H9 (cell line): ENCODE measurements at regions not wholly inside any gene's neighbourhood (a gene's known extent, or its start where the extent isn't known, plus 50 kb on each side); places are given as distances from the start of the nearest gene placed in this dataset.

Experiments used
- DNase-seq: peaks from one replicate; pipeline ENCODE4 v3.0.0-alpha.2; 2017
- H2AFZ ChIP-seq: one replicate; pipeline ENCODE4 v1.6.1; 2013; ENCODE audit warnings: mild to moderate bottlenecking, low read length, control low read depth, moderate library complexity
- H2AK5ac ChIP-seq: 2 replicates; pipeline ENCODE4 v1.6.1; 2013; ENCODE audit warnings: low read length, control low read depth, mixed read lengths; ENCODE audit not compliant: insufficient read length
- H2BK120ac ChIP-seq: one replicate; pipeline ENCODE4 v1.6.1; 2013; ENCODE audit warnings: low read depth, mild to moderate bottlenecking, low read length, control low read depth, inconsistent platforms; ENCODE audit not compliant: poor library complexity, severe bottlenecking
- H2BK12ac ChIP-seq: 2 replicates; pipeline ENCODE4 v1.6.1; 2013; ENCODE audit warnings: low read length, control low read depth, mixed read lengths, low read depth; ENCODE audit not compliant: insufficient read length
- H2BK15ac ChIP-seq: 2 replicates; pipeline ENCODE4 v1.6.1; 2013; ENCODE audit warnings: low read depth, low read length, control low read depth
- H2BK20ac ChIP-seq: one replicate; pipeline ENCODE4 v1.6.1; 2013; ENCODE audit warnings: low read depth, mild to moderate bottlenecking, low read length, control low read depth, inconsistent platforms; ENCODE audit not compliant: poor library complexity, severe bottlenecking
- H2BK5ac ChIP-seq: 2 replicates; pipeline ENCODE4 v1.6.1; 2013; ENCODE audit warnings: low read length, control low read depth, mixed read lengths; ENCODE audit not compliant: insufficient read length
- H3K14ac ChIP-seq: 2 replicates; pipeline ENCODE4 v1.6.1; 2013; ENCODE audit warnings: low read length, control low read depth; ENCODE audit not compliant: insufficient read depth
- H3K18ac ChIP-seq: 2 replicates; pipeline ENCODE4 v1.6.1; 2013; ENCODE audit warnings: low read depth, mild to moderate bottlenecking, mixed read lengths, low read length, control low read depth; ENCODE audit not compliant: insufficient read length
- H3K23ac ChIP-seq: 2 replicates; pipeline ENCODE4 v1.6.1; 2013; ENCODE audit warnings: low read length, control low read depth, mixed read lengths, low read depth; ENCODE audit not compliant: insufficient read length
- H3K23me2 ChIP-seq: 2 replicates; pipeline ENCODE4 v1.6.1; 2013; ENCODE audit warnings: low read depth, mild to moderate bottlenecking, mixed read lengths, low read length, control low read depth; ENCODE audit not compliant: insufficient read length, poor library complexity, severe bottlenecking
- H3K27ac ChIP-seq: 2 replicates; pipeline ENCODE4 v1.5.1; 2013; ENCODE audit warnings: low read length, control low read depth, mixed read lengths, low read depth; ENCODE audit not compliant: insufficient read length
- H3K27me3 ChIP-seq: 2 replicates; pipeline ENCODE4 v1.6.1; 2013; ENCODE audit warnings: low read length, control low read depth, inconsistent platforms; ENCODE audit not compliant: insufficient read depth
- H3K4ac ChIP-seq: 2 replicates; pipeline ENCODE4 v1.6.1; 2013; ENCODE audit warnings: low read depth, mild to moderate bottlenecking, control low read depth, inconsistent platforms, low read length, moderate library complexity
- H3K4me1 ChIP-seq: 2 replicates; pipeline ENCODE4 v1.6.1; 2013; ENCODE audit warnings: low read length, control low read depth, inconsistent platforms; ENCODE audit not compliant: insufficient read depth
- H3K4me2 ChIP-seq: 2 replicates; pipeline ENCODE4 v1.6.1; 2013; ENCODE audit warnings: low read length, control low read depth, mixed read lengths; ENCODE audit not compliant: insufficient read length, insufficient read depth
- H3K56ac ChIP-seq: 2 replicates; pipeline ENCODE4 v1.6.1; 2013; ENCODE audit warnings: low read depth, mild to moderate bottlenecking, mixed read lengths, low read length, control low read depth; ENCODE audit not compliant: insufficient read length
- H3K79me1 ChIP-seq: 2 replicates; pipeline ENCODE4 v1.6.1; 2013; ENCODE audit warnings: low read depth, mild to moderate bottlenecking, moderate library complexity, low read length, control low read depth, inconsistent platforms; ENCODE audit not compliant: insufficient read depth, poor library complexity, severe bottlenecking
- H3K79me2 ChIP-seq: 2 replicates; pipeline ENCODE4 v1.6.1; 2013; ENCODE audit warnings: low read length, control low read depth, inconsistent platforms; ENCODE audit not compliant: insufficient read depth
- H3K9ac ChIP-seq: 2 replicates; pipeline ENCODE4 v1.6.1; 2013; ENCODE audit warnings: low read length, control low read depth, mixed read lengths; ENCODE audit not compliant: insufficient read length; ENCODE audit errors: extremely low read depth
- H3K9me3 ChIP-seq: one replicate; pipeline ENCODE4 v1.6.1; 2013; ENCODE audit warnings: low read depth, low read length, inconsistent platforms; ENCODE audit not compliant: control insufficient read depth
- H3T11ph ChIP-seq: one replicate; pipeline ENCODE4 v1.6.1; 2013; ENCODE audit warnings: mild to moderate bottlenecking, low read length, control low read depth, inconsistent platforms
- H4K20me1 ChIP-seq: one replicate; pipeline ENCODE4 v1.6.1; 2013; ENCODE audit not compliant: control insufficient read depth, insufficient read length, insufficient read depth
- H4K5ac ChIP-seq: 2 replicates; pipeline ENCODE4 v1.6.1; 2013; ENCODE audit warnings: low read depth, mild to moderate bottlenecking, mixed read lengths, low read length, control low read depth; ENCODE audit not compliant: insufficient read length
- H4K8ac ChIP-seq: replicated peaks from 2 replicates; pipeline ENCODE4 v1.6.1; 2013; ENCODE audit warnings: low read length, control low read depth, mixed read lengths, low read depth; ENCODE audit not compliant: insufficient read length
- H4K91ac ChIP-seq: 2 replicates; pipeline ENCODE4 v1.6.1; 2013; ENCODE audit warnings: low read depth, mild to moderate bottlenecking, moderate library complexity, mixed read lengths, low read length, control low read depth; ENCODE audit not compliant: insufficient read length
- H3K27ac Mint-ChIP-seq, 3 experiments: 2 replicates in 2 of 3; 3 replicates in 1 of 3; pipeline ENCODE4 v1.8.0; 2020 to 2021; ENCODE audit warnings: mixed read lengths in 3 of 3, mild to moderate bottlenecking in 1 of 3, moderate library complexity in 1 of 3
- H3K27me3 Mint-ChIP-seq: 2 replicates; pipeline ENCODE4 v1.8.0; 2021; ENCODE audit warnings: low read depth, mild to moderate bottlenecking, moderate library complexity, mixed read lengths
- H3K36me3 Mint-ChIP-seq, 3 experiments: 2 replicates in 2 of 3; 3 replicates in 1 of 3; pipeline ENCODE4 v1.8.0; 2020 to 2021; ENCODE audit warnings: low read depth in 3 of 3, mixed read lengths in 3 of 3; ENCODE audit not compliant: insufficient read depth in 1 of 3
- H3K4me1 Mint-ChIP-seq, 2 experiments: 2 replicates each; pipeline ENCODE4 v1.8.0; 2020; ENCODE audit warnings: mixed read lengths in 2 of 2
- H3K4me3 Mint-ChIP-seq, 2 experiments: 2 replicates in 1 of 2; 3 replicates in 1 of 2; pipeline ENCODE4 v1.8.0; 2020 to 2021; ENCODE audit warnings: mild to moderate bottlenecking in 2 of 2, mixed read lengths in 2 of 2, moderate library complexity in 1 of 2
- H3K9me3 Mint-ChIP-seq, 2 experiments: 2 replicates in 1 of 2; 3 replicates in 1 of 2; pipeline ENCODE4 v1.8.0; 2020; ENCODE audit warnings: mild to moderate bottlenecking in 2 of 2, mixed read lengths in 2 of 2, moderate library complexity in 1 of 2
- WGBS: extraction: QIAGEN DNeasy Blood & Tissue Kit; methylation state at CpG from one replicate; pipeline ENCODE4 v1.1.7; 2013; ENCODE audit warnings: missing lambda C conversion rate, low lambda C conversion rate, mixed read lengths; ENCODE audit not compliant: insufficient read length; ENCODE audit errors: extremely low coverage; 5-methylcytosine and 5-hydroxymethylcytosine counted together
- TF ChIP-seq, protein P1 (sequence below): fragments of 200-600 bp; sonication (generic); conservative IDR thresholded peaks from 3 replicates; pipeline ENCODE4 v1.8.0; 2021; ENCODE audit warnings: antibody characterized with exemption, mild to moderate bottlenecking

DNA sequence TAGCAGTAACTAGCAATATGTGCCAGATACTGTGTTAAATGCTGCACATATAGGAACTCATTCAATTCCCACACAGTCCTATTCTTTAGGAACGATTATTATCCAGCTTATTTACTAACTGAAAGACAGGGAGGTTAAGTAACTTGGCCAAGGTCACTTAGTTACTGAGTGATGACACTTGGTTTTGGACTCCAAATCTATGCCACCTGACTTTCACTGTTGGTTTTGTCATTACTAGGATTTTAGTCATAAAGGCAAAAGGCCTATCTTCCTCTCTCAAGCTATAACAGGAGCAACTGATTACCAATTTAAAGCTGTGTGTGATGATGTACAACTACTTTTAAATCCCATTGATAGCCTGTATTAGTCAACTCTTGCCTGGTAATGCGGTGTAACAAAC is 138.9 kb upstream of the STX18 start:
- no peak overlapping the region for H3K23ac ChIP-seq
- Mint-ChIP-seq H3K27me3 (peaks cover 22% of the 10 kb centered on the region), H3K36me3 (peaks cover 0 to 4% (median 0%) of the 10 kb centered on the region in 3 experiments; a peak in 1 of 7 replicates), H3K4me3 (no peak overlapping the region), H3K27ac (no peak overlapping the region; a peak in 1 of 7 replicates), H3K9me3 (no peaks in the 10 kb centered on the region), H3K4me1 (peaks cover 17 to 19% of the 10 kb centered on the region in 2 experiments)
- H2BK5ac ChIP-seq = no peak overlapping the region
- no peaks in the 10 kb centered on the region for H3K79me1 ChIP-seq
- H3K9me3 ChIP-seq = no peaks in the 10 kb centered on the region
- no peak overlapping the region for H4K5ac ChIP-seq
- DNase-seq = no peak
- H2BK15ac ChIP-seq = no peak overlapping the region
- H3K79me2 ChIP-seq = no peaks in the 10 kb centered on the region
- H4K8ac ChIP-seq = no peak overlapping the region
- H3K56ac ChIP-seq = no peak overlapping the region
- TF ChIP-seq, protein P1, sequence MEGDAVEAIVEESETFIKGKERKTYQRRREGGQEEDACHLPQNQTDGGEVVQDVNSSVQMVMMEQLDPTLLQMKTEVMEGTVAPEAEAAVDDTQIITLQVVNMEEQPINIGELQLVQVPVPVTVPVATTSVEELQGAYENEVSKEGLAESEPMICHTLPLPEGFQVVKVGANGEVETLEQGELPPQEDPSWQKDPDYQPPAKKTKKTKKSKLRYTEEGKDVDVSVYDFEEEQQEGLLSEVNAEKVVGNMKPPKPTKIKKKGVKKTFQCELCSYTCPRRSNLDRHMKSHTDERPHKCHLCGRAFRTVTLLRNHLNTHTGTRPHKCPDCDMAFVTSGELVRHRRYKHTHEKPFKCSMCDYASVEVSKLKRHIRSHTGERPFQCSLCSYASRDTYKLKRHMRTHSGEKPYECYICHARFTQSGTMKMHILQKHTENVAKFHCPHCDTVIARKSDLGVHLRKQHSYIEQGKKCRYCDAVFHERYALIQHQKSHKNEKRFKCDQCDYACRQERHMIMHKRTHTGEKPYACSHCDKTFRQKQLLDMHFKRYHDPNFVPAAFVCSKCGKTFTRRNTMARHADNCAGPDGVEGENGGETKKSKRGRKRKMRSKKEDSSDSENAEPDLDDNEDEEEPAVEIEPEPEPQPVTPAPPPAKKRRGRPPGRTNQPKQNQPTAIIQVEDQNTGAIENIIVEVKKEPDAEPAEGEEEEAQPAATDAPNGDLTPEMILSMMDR = no peak
- no peak overlapping the region for H2AK5ac ChIP-seq
- no peak overlapping the region for H2BK20ac ChIP-seq
- H4K91ac ChIP-seq = no peak overlapping the region
- H3K18ac ChIP-seq = no peak overlapping the region
- no peaks in the 10 kb centered on the region for H4K20me1 ChIP-seq
- H3K4me1 ChIP-seq = peaks cover 8% of the 10 kb centered on the region
- no peak overlapping the region for H3K4me2 ChIP-seq
- no peaks in the 10 kb centered on the region for H3K27me3 ChIP-seq
- H2BK12ac ChIP-seq = no peak overlapping the region
- H3K9ac ChIP-seq = no peak overlapping the region
- no CpG with 5 or more reads among the region's 2 CpGs for WGBS
- H2AFZ ChIP-seq = no peak overlapping the region
- no peak overlapping the region for H2BK120ac ChIP-seq
- no peak overlapping the region for H3T11ph ChIP-seq
- no peak overlapping the region for H3K27ac ChIP-seq
- H3K14ac ChIP-seq = no peak overlapping the region
- H3K23me2 ChIP-seq = no peaks in the 10 kb centered on the region
- H3K4ac ChIP-seq = no peak overlapping the region
